22Rv1 (cell line): ENCODE measurements at regions not wholly inside any gene's neighbourhood (a gene's known extent, or its start where the extent isn't known, plus 50 kb on each side); places are given as distances from the start of the nearest gene placed in this dataset.

Experiments used
- H3K27ac ChIP-seq: fragments of 450-650 bp; 2 replicates; pipeline ENCODE4 v1.5.1; 2017
- ZFX ChIP-seq: fragments of 450-650 bp; IDR thresholded peaks from 2 replicates; pipeline ENCODE4 v1.6.1; 2017; ENCODE audit warnings: antibody characterized with exemption, borderline replicate concordance
- TF ChIP-seq, protein P1 (sequence below): fragments of 450-650 bp; IDR thresholded peaks from 2 replicates; pipeline ENCODE4 v1.5.1; 2017; ENCODE audit warnings: mild to moderate bottlenecking

- no peak overlapping the region for H3K27ac ChIP-seq
- TF ChIP-seq, protein P1, sequence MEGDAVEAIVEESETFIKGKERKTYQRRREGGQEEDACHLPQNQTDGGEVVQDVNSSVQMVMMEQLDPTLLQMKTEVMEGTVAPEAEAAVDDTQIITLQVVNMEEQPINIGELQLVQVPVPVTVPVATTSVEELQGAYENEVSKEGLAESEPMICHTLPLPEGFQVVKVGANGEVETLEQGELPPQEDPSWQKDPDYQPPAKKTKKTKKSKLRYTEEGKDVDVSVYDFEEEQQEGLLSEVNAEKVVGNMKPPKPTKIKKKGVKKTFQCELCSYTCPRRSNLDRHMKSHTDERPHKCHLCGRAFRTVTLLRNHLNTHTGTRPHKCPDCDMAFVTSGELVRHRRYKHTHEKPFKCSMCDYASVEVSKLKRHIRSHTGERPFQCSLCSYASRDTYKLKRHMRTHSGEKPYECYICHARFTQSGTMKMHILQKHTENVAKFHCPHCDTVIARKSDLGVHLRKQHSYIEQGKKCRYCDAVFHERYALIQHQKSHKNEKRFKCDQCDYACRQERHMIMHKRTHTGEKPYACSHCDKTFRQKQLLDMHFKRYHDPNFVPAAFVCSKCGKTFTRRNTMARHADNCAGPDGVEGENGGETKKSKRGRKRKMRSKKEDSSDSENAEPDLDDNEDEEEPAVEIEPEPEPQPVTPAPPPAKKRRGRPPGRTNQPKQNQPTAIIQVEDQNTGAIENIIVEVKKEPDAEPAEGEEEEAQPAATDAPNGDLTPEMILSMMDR: no peak
- no peak for TF ChIP-seq ZFX
These were observed 192.1 kb upstream of the LCORL start for GRCh38 chr4:18213576-18214198.

DNA sequence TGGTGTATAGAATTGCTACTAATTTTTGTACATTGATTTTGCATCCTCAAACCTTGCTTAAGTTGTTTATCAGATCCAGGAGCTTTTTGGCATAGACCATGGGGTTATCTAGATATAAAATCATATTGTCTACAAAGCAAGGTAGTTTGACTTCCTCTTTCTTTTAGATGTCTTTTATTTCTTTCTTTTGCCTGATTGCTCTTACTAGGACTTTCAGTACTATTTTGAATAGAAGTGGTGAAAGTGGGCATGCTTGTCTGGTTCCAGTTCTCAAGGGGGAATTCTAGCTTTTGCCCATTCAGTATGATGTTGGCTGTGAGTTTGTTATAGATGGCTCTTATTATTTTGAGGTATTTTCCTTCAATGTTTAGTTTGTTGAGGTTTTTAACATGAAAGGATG, 187.9 kb upstream of the LCORL start:
- no peak for TF ChIP-seq ZFX
- TF ChIP-seq, protein P1: no peak
- no peak overlapping the region for H3K27ac ChIP-seq

- TF ChIP-seq, protein P1: no peak
- TF ChIP-seq ZFX: no peak
- H3K27ac ChIP-seq: no peak overlapping the region
These were observed 182.4 kb upstream of the LCORL start for GRCh38 chr4:18203966-18204365.

- TF ChIP-seq, protein P1: no peak
- TF ChIP-seq ZFX: no peak
- no peak overlapping the region for H3K27ac ChIP-seq
These were observed 180.9 kb upstream of the LCORL start for GRCh38 chr4:18202486-18202885.

GRCh38 chr4:18201885-18202284, 180.3 kb upstream of the LCORL start:
- H3K27ac ChIP-seq: no peak overlapping the region
- TF ChIP-seq, protein P1: no peak
- TF ChIP-seq ZFX: no peak

DNA sequence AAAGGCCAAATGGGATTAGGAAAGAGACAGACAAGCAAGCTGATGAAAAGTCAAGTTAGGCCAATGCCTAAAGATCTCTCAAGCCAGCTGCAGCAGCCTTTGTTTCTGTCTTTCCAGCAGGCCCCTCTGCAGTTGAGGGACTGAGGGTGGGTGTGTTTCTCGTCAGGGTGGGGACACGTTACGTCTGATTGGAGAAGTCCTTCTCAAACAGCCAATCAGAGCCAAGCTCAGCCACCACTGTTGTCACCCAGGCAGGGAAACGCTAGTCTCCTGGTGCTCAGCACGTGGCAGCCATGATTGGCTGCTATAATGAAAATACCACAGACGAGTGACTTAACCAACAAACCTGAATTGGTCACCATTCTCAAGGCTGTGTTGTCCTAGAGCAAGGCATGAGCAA, 177.1 kb upstream of the LCORL start:
- H3K27ac ChIP-seq: no peak overlapping the region
- no peak for TF ChIP-seq ZFX
- TF ChIP-seq, protein P1: no peak

DNA sequence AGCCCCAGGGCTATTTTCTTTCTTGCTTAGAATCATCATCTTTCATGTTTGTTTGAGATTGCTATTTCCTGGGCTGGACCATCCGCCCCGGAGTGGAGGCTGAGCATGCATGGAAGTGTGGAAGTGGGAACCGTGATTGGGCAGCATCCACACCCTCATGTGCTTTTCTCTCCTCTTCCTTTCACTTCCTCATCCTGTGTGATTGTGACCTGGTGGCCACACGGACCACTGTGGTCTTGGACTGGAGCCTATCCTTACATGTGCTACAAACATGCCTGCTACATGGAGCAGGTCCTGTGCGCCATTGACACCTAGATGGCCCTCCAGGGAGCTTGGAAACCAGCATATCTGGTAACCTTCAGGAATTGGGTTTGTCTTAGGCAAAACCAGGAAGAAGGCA, 175.9 kb upstream of the LCORL start:
- TF ChIP-seq ZFX: no peak
- TF ChIP-seq, protein P1: no peak
- H3K27ac ChIP-seq: no peak overlapping the region
